Aorta (tissue), 5 donors: ENCODE measurements at regions not wholly inside any gene's neighbourhood (a gene's known extent, or its start where the extent isn't known, plus 50 kb on each side); places are given as distances from the start of the nearest gene placed in this dataset.
"Not testable (repeated sequence)": the region's sequence is repeated elsewhere in the genome, so short reads cannot be mapped to it uniquely, and the experiment has no call there.

Experiments used
- ATAC-seq: fragments of 200-7000 bp; cut with Tn5 transposase; one replicate; pipeline ENCODE4 v1.9.1; 2022; ENCODE audit warnings: moderate library complexity; ENCODE audit not compliant: low FRiP score
- DNase-seq, 2 donors: peaks; one replicate each; pipeline ENCODE4 v3.0.0-alpha.2; 2020
- H3K27ac ChIP-seq, 2 donors: one replicate each; pipeline ENCODE4 v1.5.1; 2013; ENCODE audit warnings: low read length in 2 of 2, mild to moderate bottlenecking in 2 of 2, moderate library complexity in 2 of 2, control low read depth in 1 of 2, inconsistent platforms in 1 of 2, low read depth in 1 of 2
- H3K27me3 ChIP-seq, 2 donors: one replicate each; pipeline ENCODE4 v1.6.1; 2013; ENCODE audit warnings: control low read depth in 1 of 2, low read length in 1 of 2, mild to moderate bottlenecking in 1 of 2, moderate library complexity in 1 of 2; ENCODE audit not compliant: insufficient read depth in 2 of 2, control insufficient read depth in 1 of 2
- H3K36me3 ChIP-seq, 2 donors: one replicate each; pipeline ENCODE4 v1.6.1; 2013; ENCODE audit warnings: control low read depth in 1 of 2, low read length in 1 of 2, mild to moderate bottlenecking in 1 of 2; ENCODE audit not compliant: insufficient read depth in 2 of 2, control insufficient read depth in 1 of 2
- H3K4me1 ChIP-seq, 2 donors: one replicate each; pipeline ENCODE4 v1.6.1; 2013; ENCODE audit warnings: low read length in 2 of 2, control low read depth in 1 of 2, mild to moderate bottlenecking in 1 of 2, moderate library complexity in 1 of 2; ENCODE audit not compliant: insufficient read depth in 2 of 2, control insufficient read depth in 1 of 2
- H3K4me3 ChIP-seq, 2 donors: one replicate each; pipeline ENCODE4 v1.5.1; 2013; ENCODE audit warnings: low read length in 2 of 2, control low read depth in 1 of 2, mild to moderate bottlenecking in 1 of 2
- H3K9me3 ChIP-seq: one replicate; pipeline ENCODE4 v1.6.1; 2013; ENCODE audit warnings: mild to moderate bottlenecking, low read length; ENCODE audit not compliant: control insufficient read depth
- WGBS, 2 donors: extraction: QIAGEN DNeasy Blood & Tissue Kit; methylation state at CpG; one replicate each; pipeline ENCODE4 v1.1.7; 2013; 5-methylcytosine and 5-hydroxymethylcytosine counted together
- intact Hi-C, 2 donors: fragments of 100-400 bp; cut with DNase I; formaldehyde crosslinking; loops; one replicate each; pipeline versions ENCODE4 v1.14.2 to v1.15.0; 2022
- donor health status: healthy with polysubstance abuse.
- donor health status: Bipolar disorder and iron deficiency.
- donor health status: DM: no; HTN: no; CAD: no.
- donor health status: DM: no; HTN: no; CAD: no.
- donor health status: DM: yes; HTN: yes; CAD: no.

DNA sequence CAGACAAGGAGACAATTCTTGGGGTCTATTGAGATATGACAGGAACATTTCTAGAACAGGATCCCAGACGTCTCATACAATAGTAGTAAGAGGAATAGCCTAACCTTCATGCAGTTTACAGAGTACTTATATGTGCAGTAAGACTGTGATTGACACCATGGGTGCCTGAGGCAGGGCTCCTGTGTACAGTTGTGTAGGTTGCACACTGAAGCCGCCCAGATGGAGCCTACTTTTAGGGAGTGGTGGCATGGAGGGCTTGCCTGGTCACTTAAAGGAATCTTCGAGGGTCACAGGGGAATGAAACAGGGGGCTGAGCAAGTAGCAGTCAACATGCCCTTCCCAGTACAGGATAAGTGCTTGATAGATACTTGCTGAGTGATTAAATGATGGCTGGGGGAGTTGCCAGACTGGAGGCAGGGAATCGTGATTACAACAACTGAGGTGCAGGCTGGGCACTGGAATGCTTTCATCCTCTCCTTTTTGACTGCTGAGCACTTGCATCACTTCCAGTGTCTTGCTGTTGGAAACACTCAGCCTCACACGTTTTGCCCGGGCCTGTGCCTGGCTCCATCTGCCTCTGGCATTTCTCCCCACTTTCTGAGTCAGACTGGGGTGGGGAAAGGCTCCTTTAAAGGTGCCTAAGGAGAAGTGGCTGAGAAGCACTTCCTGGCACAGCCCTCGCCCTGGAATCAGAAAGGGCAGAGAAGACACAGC, 71.0 kb downstream of the COPRS start:
- Histone ChIP-seq H3K9me3 (no peaks in the 10 kb centered on the region), H3K4me3 (no peak overlapping the region), H3K27me3 (no peaks in the 10 kb centered on the region), H3K27ac (peak overlapping the region; percentile 40 to 89), H3K36me3 (no peaks in the 10 kb centered on the region), H3K4me1 (no peaks in the 10 kb centered on the region)
- 36 to 37% methylated on average over 7 of the region's 7 CpGs for WGBS, 2 donors
- peak; percentile 79 to 86 for DNase-seq
- peak; percentile 79 for ATAC-seq
- intact Hi-C loops = loop anchor here in 1 of 2 donors (1.0 kb wide), 1 partner anchor 23 kb away; no protein-coding TSS in a partner anchor

DNA sequence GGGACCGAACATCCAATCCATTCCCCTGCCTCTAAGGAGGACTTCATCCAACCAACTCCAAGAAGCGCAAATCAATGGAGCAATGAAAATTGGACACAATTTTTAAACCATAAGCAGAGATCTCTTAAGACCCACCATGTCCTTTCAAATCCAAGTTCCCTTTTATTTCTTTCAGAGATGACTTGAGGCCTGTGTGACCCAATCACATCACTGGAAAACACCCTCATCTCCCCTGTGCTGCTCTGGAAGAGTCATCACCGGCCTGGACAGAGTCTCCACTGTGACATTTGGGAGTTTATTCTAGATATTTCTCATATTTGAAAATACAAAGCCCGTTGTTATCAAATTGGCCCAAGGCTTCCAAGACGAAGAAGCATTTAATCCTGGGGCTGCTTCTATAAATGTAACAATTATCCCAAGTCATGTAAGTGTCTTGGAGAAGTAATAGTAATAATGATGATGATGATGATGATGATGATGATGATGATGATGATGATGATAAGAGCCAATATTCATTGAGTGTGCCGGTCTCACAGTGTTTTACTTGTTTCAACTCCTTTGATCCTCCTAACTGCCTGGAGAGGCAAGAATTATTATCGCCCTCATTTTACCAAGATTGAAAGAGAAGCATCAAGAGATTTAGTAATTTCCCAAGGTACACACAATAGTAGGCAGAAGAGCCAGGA, 72.1 kb downstream of the COPRS start:
- Histone ChIP-seq H3K9me3 (no peaks in the 10 kb centered on the region), H3K27me3 (no peaks in the 10 kb centered on the region), H3K27ac (no peak overlapping the region), H3K36me3 (no peaks in the 10 kb centered on the region), H3K4me1 (no peaks in the 10 kb centered on the region), H3K4me3 (no peak overlapping the region)
- WGBS, 2 donors = 93 to 94% methylated on average over 7 of the region's 7 CpGs
- DNase-seq (no peak), ATAC-seq (no peak)
- intact Hi-C loops = no loop called here

DNA sequence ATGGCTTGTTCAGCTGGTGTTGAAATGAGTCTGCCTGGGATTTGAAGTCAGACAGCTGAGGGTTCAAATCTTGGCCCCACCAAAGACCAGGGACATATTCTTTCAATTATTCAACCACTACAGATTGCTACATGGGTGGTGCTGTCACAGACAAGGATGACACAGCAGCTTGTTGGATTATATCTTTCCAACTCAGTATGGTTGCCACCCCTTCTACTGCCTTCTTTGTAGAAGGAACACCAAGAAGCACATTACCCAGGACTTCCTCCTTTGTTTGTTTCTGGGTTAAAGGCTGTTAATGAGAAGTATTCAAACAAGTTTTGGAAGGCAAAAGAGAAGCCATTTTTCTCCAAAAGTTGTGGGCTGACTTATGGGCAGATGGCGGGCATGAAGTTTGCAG, 78.6 kb downstream of the COPRS start:
- DNase-seq (no peak), ATAC-seq (no peak)
- Histone ChIP-seq H3K27me3 (no peaks in the 10 kb centered on the region), H3K36me3 (no peaks in the 10 kb centered on the region), H3K4me3 (no peak overlapping the region), H3K4me1 (no peaks in the 10 kb centered on the region), H3K9me3 (no peaks in the 10 kb centered on the region), H3K27ac (no peak overlapping the region)
- WGBS, 2 donors = 99 to 100% methylated on average over 1 of the region's 1 CpG
- intact Hi-C loops = no loop called here

DNA sequence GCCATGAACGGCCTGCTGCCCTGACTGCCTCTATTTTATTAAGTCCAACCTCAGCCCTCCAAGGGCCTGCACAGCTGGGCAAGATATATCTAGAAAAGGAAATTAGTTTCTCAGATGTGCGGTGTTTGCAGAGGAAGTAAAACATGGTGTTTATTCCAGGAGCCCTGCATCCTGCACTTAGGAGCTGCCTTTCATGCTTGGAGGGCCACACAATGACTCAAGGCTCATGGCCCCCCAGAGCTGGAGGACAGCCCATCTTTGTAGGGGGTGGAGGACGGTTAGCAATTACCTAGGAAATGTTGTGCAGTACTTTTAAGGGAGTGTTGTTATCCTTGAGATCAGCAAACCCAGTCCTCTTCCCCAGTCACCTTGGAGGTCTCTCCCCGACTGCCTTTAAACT, 80.5 kb downstream of the COPRS start:
- ATAC-seq = no peak
- no peak overlapping the region for H3K4me3 ChIP-seq
- H3K4me1 ChIP-seq = no peaks in the 10 kb centered on the region
- DNase-seq = no peak
- WGBS, 2 donors = 87 to 91% methylated on average over 4 of the region's 4 CpGs
- no peaks in the 10 kb centered on the region for H3K27me3 ChIP-seq
- H3K27ac ChIP-seq = no peak overlapping the region
- H3K36me3 ChIP-seq = no peaks in the 10 kb centered on the region
- intact Hi-C loops = loop anchor here in 1 of 2 donors (5.0 kb wide), 1 partner anchor 44 kb away; no protein-coding TSS in a partner anchor
- H3K9me3 ChIP-seq = no peaks in the 10 kb centered on the region

DNA sequence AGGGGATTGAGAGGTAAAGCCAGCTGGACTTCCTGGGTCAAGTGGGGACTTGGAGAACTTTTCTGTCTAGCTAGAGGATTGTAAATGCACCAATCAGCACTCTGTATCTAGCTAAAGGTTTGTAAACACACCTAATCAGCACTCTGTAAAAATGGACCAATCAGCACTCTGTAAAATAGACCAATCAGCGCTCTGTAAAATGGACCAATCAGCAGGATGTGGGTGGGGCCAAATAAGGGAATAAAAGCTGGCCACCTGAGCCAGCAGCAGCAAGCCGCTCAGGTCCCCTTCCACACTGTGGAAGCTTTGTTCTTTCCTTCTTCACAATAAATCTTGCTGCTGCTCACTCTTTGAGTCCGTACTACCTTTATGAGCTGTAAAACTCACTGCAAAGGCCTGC, 87.7 kb downstream of the COPRS start:
- ATAC-seq, DNase-seq: not testable (repeated sequence)

DNA sequence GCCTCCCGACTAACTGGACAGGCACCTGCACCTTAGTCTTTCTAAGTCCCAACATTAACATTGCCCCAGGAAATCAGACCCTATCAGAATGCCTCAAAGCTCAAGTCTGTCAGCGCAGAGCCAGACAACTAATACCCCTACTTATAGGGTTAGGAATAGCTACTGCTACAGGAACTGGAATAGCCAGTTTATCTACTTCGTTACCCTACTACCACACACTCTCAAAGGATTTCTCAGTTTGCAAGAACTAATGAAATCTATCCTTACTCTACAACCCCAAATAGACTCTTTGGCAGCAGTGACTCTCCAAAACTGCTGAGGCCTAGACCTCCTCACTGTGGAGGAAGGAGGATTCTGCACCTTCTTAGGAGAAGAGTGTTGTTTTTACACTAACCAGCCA, 88.5 kb downstream of the COPRS start:
- intact Hi-C loops, H3K27me3 ChIP-seq, ATAC-seq, H3K9me3 ChIP-seq, H3K4me1 ChIP-seq, H3K27ac ChIP-seq, H3K4me3 ChIP-seq, DNase-seq, H3K36me3 ChIP-seq: not testable (repeated sequence)
- WGBS, 2 donors = 96 to 97% methylated on average over 3 of the region's 3 CpGs

More for the DNA sequence above, 87.7 kb downstream of the COPRS start:
- H3K27ac ChIP-seq, H3K36me3 ChIP-seq, intact Hi-C loops, H3K27me3 ChIP-seq, H3K9me3 ChIP-seq, H3K4me3 ChIP-seq, H3K4me1 ChIP-seq: not testable (repeated sequence)
- WGBS, 2 donors = 97 to 98% methylated on average over 3 of the region's 3 CpGs

DNA sequence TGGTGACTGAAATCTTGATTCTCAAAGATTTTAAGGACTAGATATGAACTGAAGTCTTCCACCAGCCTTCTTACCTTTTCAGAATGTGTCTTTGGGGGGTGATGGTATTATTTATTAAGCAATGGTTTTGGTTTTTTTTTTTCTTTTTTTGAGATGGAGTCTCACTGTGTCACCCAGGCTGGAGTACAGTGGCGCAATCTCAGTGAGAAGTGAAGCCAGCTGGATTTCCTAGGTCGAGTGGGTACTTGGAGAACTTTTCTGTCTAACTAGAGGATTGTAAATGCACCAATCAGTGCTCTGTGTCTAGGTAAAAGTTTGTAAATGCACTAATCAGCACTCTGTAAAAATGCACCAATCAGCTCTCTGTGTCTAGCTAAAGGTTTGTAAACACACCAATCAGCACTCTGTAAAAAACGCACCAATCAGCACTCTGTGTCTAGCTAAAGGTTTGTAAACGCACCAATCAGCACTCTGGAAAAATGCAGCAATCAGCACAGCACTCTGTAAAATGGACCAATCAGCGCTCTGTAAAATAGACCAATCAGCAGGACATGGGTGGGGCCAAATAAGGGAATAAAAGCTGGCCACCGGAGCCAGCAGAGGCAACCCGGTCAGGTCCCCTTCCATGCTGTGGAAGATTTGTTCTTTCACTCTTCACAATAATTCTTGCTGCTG, 97.1 kb downstream of the COPRS start:
- ATAC-seq, H3K27me3 ChIP-seq, intact Hi-C loops: not testable (repeated sequence)

DNA sequence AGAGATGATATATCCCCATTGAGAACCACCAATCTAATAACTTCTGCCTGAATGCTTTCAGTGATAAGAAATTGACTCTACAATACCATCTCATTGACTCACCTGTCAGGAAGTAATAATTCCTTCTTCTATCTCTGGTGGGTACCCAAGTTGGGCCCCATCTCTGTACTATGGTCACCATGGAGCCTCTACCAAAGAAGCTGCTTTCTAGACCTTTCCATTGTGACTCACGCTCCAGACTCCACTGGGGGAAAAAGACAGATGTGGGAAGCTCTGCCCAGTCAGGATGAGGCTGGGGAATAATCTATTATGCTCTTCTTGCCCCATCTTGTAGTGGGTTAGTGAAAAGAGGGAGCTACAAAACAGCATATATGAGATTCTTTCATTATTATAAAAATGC, 100.4 kb downstream of the COPRS start:
- no peaks in the 10 kb centered on the region for H3K27me3 ChIP-seq
- no peaks in the 10 kb centered on the region for H3K4me1 ChIP-seq
- no peaks in the 10 kb centered on the region for H3K9me3 ChIP-seq
- no peak overlapping the region for H3K27ac ChIP-seq
- no peaks in the 10 kb centered on the region for H3K36me3 ChIP-seq
- WGBS, 2 donors = 94 to 96% methylated on average over 1 of the region's 1 CpG
- intact Hi-C loops = no loop called here
- DNase-seq (no peak), ATAC-seq (no peak)
- no peak overlapping the region for H3K4me3 ChIP-seq

More for the DNA sequence above, 97.1 kb downstream of the COPRS start:
- DNase-seq, H3K36me3 ChIP-seq, H3K4me1 ChIP-seq, H3K9me3 ChIP-seq, H3K4me3 ChIP-seq, H3K27ac ChIP-seq: not testable (repeated sequence)
- 91 to 92% methylated on average over 7 of the region's 7 CpGs for WGBS, 2 donors
